ENCODE measurements at regions not wholly inside any gene's neighbourhood (a gene's known extent, or its start where the extent isn't known, plus 50 kb on each side); places are given as distances from the start of the nearest gene placed in this dataset.

DNA sequence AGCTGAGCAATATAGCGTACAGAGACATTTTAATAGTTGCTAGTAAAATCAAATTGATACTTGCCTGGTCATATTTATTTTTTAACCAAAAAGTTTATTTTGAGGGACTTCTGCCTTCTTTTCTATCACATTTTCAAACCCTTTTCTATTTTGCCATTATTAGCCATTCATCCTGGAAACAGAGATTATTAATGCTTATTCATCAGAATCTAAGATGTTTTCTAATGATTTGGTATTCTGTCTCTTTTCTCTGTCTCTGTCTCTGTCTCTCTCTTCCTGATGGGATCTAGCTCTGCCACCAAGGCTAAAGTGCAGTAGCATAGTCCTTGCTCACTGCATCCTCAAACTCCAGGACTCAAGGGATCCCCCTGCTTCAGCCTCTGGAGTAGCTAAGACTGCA is 871.3 kb upstream of the CDH8 start:
- Histone ChIP-seq H3K27me3 (ENCODE audit: control insufficient read depth, insufficient read depth, low read length) (no peaks in the 10 kb centered on the region), H3K4me1 (ENCODE audit: control insufficient read depth, insufficient read depth, low read length) (no peaks in the 10 kb centered on the region), H3K27ac (ENCODE audit: low read length) (no peak overlapping the region), H3K4me3 (ENCODE audit: low read length) (no peak overlapping the region), H3K36me3 (ENCODE audit: control insufficient read depth, insufficient read depth, low read length) (no peaks in the 10 kb centered on the region), H3K9me3 (ENCODE audit: control insufficient read depth, insufficient read depth, low read length) (no peaks in the 10 kb centered on the region)
- TF ChIP-seq, protein P1, sequence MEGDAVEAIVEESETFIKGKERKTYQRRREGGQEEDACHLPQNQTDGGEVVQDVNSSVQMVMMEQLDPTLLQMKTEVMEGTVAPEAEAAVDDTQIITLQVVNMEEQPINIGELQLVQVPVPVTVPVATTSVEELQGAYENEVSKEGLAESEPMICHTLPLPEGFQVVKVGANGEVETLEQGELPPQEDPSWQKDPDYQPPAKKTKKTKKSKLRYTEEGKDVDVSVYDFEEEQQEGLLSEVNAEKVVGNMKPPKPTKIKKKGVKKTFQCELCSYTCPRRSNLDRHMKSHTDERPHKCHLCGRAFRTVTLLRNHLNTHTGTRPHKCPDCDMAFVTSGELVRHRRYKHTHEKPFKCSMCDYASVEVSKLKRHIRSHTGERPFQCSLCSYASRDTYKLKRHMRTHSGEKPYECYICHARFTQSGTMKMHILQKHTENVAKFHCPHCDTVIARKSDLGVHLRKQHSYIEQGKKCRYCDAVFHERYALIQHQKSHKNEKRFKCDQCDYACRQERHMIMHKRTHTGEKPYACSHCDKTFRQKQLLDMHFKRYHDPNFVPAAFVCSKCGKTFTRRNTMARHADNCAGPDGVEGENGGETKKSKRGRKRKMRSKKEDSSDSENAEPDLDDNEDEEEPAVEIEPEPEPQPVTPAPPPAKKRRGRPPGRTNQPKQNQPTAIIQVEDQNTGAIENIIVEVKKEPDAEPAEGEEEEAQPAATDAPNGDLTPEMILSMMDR (IDR thresholded peaks at IDR 0.05) = no peak
- H3K4me3 Mint-ChIP-seq = no peak overlapping the region
- H3K4me1 Mint-ChIP-seq = no peaks in the 10 kb centered on the region
- peaks cover 13 to 15% of the 10 kb centered on the region in 2 donors for H3K9me3 Mint-ChIP-seq
- no peak overlapping the region for H3K27ac Mint-ChIP-seq
- ATAC-seq (no peak), DNase-seq (no peak)
- peaks cover 13% of the 10 kb centered on the region for H3K36me3 Mint-ChIP-seq
- 83% methylated on average over 1 of the region's 1 CpG for WGBS (ENCODE audit: insufficient coverage)
- intact Hi-C loops (cut with micrococcal nuclease) = no loop called here
- H3K27me3 Mint-ChIP-seq (ENCODE audit: low read depth in 2 of 2) = no peaks in the 10 kb centered on the region

DNA sequence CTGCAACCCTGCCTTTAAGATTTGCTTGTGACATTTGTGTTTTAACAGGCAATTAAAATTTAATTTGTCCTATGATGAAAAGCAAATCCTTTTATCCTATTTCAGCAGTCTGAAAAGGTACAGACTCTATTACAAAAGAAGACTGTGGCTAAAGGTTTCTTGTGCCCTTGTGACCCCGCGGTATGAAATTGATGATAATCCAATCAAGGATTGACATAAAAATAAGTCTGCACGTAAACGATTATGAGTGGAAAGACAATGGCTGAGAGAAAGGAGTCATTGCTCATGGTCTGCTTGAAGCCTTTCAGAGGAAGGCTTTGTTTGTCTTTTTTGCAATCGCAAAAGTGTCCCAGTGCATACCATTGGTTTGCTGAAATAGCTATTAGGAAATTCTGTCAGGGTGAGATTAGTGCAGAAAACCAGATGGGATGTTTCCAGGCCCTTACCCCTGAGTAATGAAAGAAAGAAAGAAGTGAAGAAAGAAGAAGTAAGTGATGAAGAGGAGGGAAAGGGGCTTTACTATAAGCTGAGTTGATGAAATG is 867.8 kb upstream of the CDH8 start:
- no peak overlapping the region for H3K27ac Mint-ChIP-seq
- H3K27me3 Mint-ChIP-seq (ENCODE audit: low read depth in 2 of 2) = no peaks in the 10 kb centered on the region
- no peaks in the 10 kb centered on the region for H3K4me1 Mint-ChIP-seq
- H3K4me3 Mint-ChIP-seq = no peak overlapping the region
- no peak for DNase-seq
- 67% methylated on average over 5 of the region's 5 CpGs for WGBS (ENCODE audit: insufficient coverage)
- TF ChIP-seq, protein P1 (IDR thresholded peaks at IDR 0.05) = no peak
- no peak overlapping the region for H3K4me3 ChIP-seq (ENCODE audit: low read length)
- no peak overlapping the region for H3K27ac ChIP-seq (ENCODE audit: low read length)
- intact Hi-C loops (cut with micrococcal nuclease) = no loop called here
- no peaks in the 10 kb centered on the region for H3K27me3 ChIP-seq (ENCODE audit: control insufficient read depth, insufficient read depth, low read length)
- no peaks in the 10 kb centered on the region for H3K36me3 ChIP-seq (ENCODE audit: control insufficient read depth, insufficient read depth, low read length)
- no peaks in the 10 kb centered on the region for H3K4me1 ChIP-seq (ENCODE audit: control insufficient read depth, insufficient read depth, low read length)
- peaks cover 6% of the 10 kb centered on the region for H3K36me3 Mint-ChIP-seq
- H3K9me3 ChIP-seq (ENCODE audit: control insufficient read depth, insufficient read depth, low read length) = no peaks in the 10 kb centered on the region
- no peak for ATAC-seq
- H3K9me3 Mint-ChIP-seq = peaks cover 10 to 20% of the 10 kb centered on the region in 2 donors

DNA sequence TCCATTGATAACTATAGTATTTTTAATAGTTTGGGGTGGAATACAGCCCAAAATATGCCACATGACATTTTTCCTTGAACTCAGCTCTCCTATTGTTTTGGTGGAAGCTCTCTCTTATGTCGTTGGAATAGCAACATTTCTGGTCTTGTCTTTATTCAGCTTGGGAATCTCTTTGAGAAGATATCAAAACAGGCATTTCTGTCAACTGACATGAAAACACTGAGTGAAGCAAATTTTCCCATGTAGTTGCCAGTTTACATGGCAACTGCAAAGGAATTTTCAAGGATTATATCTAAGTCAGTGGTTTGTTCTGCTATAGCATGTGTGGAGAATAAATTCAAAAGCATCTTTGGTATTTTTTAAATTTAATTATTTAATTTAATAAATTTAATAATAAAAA is 863.5 kb upstream of the CDH8 start:
- Histone ChIP-seq H3K36me3 (ENCODE audit: control insufficient read depth, insufficient read depth, low read length) (no peaks in the 10 kb centered on the region), H3K4me3 (ENCODE audit: low read length) (no peak overlapping the region), H3K27ac (ENCODE audit: low read length) (no peak overlapping the region), H3K9me3 (ENCODE audit: control insufficient read depth, insufficient read depth, low read length) (no peaks in the 10 kb centered on the region), H3K27me3 (ENCODE audit: control insufficient read depth, insufficient read depth, low read length) (no peaks in the 10 kb centered on the region), H3K4me1 (ENCODE audit: control insufficient read depth, insufficient read depth, low read length) (no peaks in the 10 kb centered on the region)
- TF ChIP-seq, protein P1 (IDR thresholded peaks at IDR 0.05) = no peak
- H3K4me3 Mint-ChIP-seq = no peak overlapping the region
- DNase-seq = no peak
- H3K4me1 Mint-ChIP-seq = no peaks in the 10 kb centered on the region
- H3K27me3 Mint-ChIP-seq (ENCODE audit: low read depth in 2 of 2) = no peaks in the 10 kb centered on the region
- peaks cover 15 to 33% of the 10 kb centered on the region in 2 donors for H3K9me3 Mint-ChIP-seq
- no peak overlapping the region for H3K27ac Mint-ChIP-seq
- WGBS (ENCODE audit: insufficient coverage) = 71% methylated on average over 1 of the region's 1 CpG
- intact Hi-C loops (cut with micrococcal nuclease) = no loop called here
- H3K36me3 Mint-ChIP-seq = peaks cover 22% of the 10 kb centered on the region
- ATAC-seq = no peak

DNA sequence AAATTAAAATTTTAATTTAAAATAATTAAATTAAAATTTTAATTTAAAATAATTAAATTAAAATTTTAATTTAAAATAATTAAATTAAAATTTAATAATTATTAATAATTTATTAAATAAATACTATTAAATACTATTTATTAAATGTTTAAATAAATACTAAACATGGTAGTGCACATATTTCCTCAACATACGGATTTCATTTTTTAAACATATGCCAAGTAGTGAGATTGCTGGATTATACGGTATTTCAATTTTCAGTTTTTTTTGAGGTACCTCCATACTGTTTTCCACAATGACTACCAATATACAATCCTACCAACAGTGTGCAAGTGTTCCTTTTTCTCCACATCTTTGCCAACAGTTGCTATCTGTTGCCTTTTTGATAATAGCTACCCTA is 852.9 kb upstream of the CDH8 start:
- no peaks in the 10 kb centered on the region for H3K4me1 Mint-ChIP-seq
- 94% methylated on average over 2 of the region's 2 CpGs for WGBS (ENCODE audit: insufficient coverage)

More for the DNA sequence above, 852.9 kb upstream of the CDH8 start:
- H3K4me3 Mint-ChIP-seq = no peak overlapping the region
- H3K36me3 Mint-ChIP-seq = peaks cover 25% of the 10 kb centered on the region
- peaks cover 21 to 41% of the 10 kb centered on the region in 2 donors for H3K9me3 Mint-ChIP-seq
- ATAC-seq = no peak
- no peak for DNase-seq
- Histone ChIP-seq H3K9me3 (ENCODE audit: control insufficient read depth, insufficient read depth, low read length) (no peaks in the 10 kb centered on the region), H3K4me3 (ENCODE audit: low read length) (no peak overlapping the region), H3K4me1 (ENCODE audit: control insufficient read depth, insufficient read depth, low read length) (no peaks in the 10 kb centered on the region), H3K27me3 (ENCODE audit: control insufficient read depth, insufficient read depth, low read length) (no peaks in the 10 kb centered on the region), H3K36me3 (ENCODE audit: control insufficient read depth, insufficient read depth, low read length) (no peaks in the 10 kb centered on the region), H3K27ac (ENCODE audit: low read length) (no peak overlapping the region)
- TF ChIP-seq, protein P1 (IDR thresholded peaks at IDR 0.05) = no peak
- H3K27me3 Mint-ChIP-seq (ENCODE audit: low read depth in 2 of 2) = no peaks in the 10 kb centered on the region
- H3K27ac Mint-ChIP-seq = no peak overlapping the region
- intact Hi-C loops (cut with micrococcal nuclease) = no loop called here

All from natural killer cell (primary cell).